ENCODE measurements at regions not wholly inside any gene's neighbourhood (a gene's known extent, or its start where the extent isn't known, plus 50 kb on each side); places are given as distances from the start of the nearest gene placed in this dataset.
"Not testable (repeated sequence)": the region's sequence is repeated elsewhere in the genome, so short reads cannot be mapped to it uniquely, and the experiment has no call there.

- not testable (repeated sequence) for TF ChIP-seq CTCF (IDR thresholded peaks at IDR 0.05 in 8 of 11, conservative IDR thresholded peaks at IDR 0.05 in 3 of 11); POLR2AphosphoS5 (IDR thresholded peaks at IDR 0.05); POLR2A (IDR thresholded peaks at IDR 0.05)
These were observed 179.2 kb downstream of the SPDYE17 start for GRCh38 chr7:76852787-76853584.
